Fibroblast of lung (primary cell): ENCODE measurements at regions not wholly inside any gene's neighbourhood (a gene's known extent, or its start where the extent isn't known, plus 50 kb on each side); places are given as distances from the start of the nearest gene placed in this dataset.

Experiments used
- EZH2 ChIP-seq: IDR thresholded peaks from 2 replicates; pipeline ENCODE4 v1.5.1; 2012; ENCODE audit warnings: low read length, control low read depth, mild to moderate bottlenecking; ENCODE audit errors: missing control alignments
- TF ChIP-seq, protein P1 (sequence below), 2 donors: IDR thresholded peaks in 1 of 2; conservative IDR thresholded peaks in 1 of 2; 1 replicate in 1 of 2; 2 replicates in 1 of 2; pipeline ENCODE4 v1.5.1; 2011 to 2012; ENCODE audit warnings: low read length in 2 of 2, control low read depth in 1 of 2, inconsistent platforms in 1 of 2, low read depth in 1 of 2, mild to moderate bottlenecking in 1 of 2

DNA sequence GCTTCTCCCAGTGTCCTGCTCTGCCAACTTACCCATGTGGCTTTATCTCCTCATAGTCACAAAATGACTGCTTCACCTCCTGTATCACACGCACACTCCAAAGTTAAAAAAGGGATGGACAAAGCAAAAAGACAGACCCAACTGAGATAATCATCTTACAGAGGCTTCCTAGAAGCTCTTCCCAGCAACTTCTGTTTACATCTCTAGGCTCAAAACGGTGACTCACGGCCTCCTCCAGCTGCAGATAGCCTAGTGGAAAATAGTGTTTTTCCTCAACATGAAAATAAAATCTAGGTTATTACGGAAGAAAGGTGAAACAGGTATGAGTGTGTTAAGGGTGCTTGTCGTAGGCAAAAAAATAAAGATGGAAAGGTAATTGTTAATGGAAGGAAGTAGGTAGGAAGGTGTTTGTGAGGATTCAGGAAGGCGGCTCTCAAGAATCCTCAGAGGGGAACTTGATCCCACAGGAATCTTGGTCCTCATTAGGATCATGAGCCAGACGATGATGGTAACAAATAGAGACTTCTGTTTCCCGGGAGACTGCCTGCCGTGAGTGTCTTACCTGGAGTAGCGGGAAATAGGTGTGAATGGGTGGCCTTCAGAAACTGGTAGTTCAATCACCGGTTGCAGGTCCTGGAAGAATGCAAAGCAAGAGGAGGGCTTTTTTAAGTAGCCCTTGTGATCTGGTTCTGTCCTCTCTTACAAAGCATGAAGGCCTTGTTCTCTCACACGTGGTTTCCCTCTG lies 487.5 kb upstream of the TMEM132C start:
- TF ChIP-seq, protein P1, sequence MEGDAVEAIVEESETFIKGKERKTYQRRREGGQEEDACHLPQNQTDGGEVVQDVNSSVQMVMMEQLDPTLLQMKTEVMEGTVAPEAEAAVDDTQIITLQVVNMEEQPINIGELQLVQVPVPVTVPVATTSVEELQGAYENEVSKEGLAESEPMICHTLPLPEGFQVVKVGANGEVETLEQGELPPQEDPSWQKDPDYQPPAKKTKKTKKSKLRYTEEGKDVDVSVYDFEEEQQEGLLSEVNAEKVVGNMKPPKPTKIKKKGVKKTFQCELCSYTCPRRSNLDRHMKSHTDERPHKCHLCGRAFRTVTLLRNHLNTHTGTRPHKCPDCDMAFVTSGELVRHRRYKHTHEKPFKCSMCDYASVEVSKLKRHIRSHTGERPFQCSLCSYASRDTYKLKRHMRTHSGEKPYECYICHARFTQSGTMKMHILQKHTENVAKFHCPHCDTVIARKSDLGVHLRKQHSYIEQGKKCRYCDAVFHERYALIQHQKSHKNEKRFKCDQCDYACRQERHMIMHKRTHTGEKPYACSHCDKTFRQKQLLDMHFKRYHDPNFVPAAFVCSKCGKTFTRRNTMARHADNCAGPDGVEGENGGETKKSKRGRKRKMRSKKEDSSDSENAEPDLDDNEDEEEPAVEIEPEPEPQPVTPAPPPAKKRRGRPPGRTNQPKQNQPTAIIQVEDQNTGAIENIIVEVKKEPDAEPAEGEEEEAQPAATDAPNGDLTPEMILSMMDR (conservative IDR thresholded peaks at IDR 0.05 in 1 of 2, IDR thresholded peaks at IDR 0.05 in 1 of 2; ENCODE audit: low read depth in 1 of 2, low read length in 2 of 2) = no peak
- no peak for TF ChIP-seq EZH2
